GM21367 (cell line): ENCODE measurements at regions not wholly inside any gene's neighbourhood (a gene's known extent, or its start where the extent isn't known, plus 50 kb on each side); places are given as distances from the start of the nearest gene placed in this dataset.

ENCODE experiments used
- ATAC-seq: cut with Tn5 transposase; IDR thresholded peaks from one replicate; pipeline ENCODE4 v1.9.1; 2021; ENCODE audit not compliant: unreplicated experiment

DNA sequence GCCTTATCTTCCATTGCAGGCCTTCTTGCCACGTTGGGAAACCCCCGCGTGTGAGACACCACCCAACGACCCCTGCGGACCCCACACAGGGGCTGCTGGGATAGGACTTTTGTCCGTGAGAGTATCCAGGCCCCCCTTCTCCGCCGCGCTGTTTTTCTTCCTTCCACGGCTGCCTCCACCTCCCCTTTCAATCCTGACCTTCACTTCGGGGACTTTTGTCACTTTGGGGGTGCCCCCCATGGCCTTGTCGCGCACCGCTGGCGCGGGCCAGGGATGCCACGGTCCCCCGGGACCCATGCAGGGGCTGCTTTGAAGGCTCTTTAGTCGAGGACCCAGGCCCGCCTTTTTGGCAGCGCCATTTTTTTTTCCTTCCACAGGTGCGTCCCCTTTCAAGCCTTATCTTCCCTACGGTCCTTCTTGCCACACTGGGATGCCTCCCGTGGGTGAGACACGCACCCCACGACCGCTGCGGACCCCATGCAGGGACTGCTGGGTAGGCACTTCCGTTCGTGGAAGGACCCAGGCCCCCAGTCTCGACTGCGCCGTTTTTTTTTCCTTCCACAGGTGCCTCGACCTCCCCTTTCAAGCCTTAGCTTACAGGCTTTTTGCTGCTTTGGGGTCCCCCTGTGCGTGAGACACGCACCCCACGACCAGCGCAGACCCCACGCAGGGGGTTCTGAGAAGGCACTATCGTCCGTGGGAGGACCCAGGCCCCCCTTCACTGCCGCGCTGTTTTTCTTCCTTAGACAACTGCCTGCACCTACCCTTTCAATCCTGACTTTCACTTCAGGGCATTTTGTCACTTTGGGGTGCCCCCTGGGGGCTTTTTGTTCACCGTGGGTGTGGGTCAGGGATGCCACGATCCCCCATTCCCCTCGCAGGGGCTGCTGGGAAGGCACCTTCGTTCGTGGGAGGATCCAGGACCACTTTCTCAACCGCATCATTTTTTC lies 267.4 kb downstream of the ALG10 start:
- no peak for ATAC-seq

GRCh38 chr12:34290381-34290995 lies 268.2 kb downstream of the ALG10 start:
- ATAC-seq, result no peak

GRCh38 chr12:34291001-34291400 lies 268.7 kb downstream of the ALG10 start:
- ATAC-seq, result no peak

DNA sequence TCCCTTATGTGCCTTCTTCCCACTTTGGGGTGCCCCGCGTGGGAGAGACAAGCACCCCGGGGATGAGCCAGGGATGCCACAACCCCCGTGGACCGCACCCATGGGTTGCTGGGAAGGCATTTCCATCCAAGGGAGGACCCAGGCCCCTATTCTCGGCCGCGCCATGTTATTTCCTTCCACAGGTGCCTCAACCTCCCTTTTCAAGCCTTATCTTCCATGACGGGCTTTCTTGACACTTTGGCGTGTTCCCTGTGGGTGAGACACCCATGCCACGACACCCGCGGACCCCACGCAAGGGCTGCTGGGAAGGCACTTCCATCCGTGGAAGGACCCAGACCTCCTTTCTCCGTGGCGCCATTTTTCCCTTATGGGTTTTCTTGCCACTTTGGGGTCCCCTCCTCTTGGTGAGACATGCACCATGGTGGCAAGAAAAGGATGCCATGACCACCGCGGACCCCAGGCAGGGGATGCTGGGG lies 269.2 kb downstream of the ALG10 start:
- no peak for ATAC-seq

DNA sequence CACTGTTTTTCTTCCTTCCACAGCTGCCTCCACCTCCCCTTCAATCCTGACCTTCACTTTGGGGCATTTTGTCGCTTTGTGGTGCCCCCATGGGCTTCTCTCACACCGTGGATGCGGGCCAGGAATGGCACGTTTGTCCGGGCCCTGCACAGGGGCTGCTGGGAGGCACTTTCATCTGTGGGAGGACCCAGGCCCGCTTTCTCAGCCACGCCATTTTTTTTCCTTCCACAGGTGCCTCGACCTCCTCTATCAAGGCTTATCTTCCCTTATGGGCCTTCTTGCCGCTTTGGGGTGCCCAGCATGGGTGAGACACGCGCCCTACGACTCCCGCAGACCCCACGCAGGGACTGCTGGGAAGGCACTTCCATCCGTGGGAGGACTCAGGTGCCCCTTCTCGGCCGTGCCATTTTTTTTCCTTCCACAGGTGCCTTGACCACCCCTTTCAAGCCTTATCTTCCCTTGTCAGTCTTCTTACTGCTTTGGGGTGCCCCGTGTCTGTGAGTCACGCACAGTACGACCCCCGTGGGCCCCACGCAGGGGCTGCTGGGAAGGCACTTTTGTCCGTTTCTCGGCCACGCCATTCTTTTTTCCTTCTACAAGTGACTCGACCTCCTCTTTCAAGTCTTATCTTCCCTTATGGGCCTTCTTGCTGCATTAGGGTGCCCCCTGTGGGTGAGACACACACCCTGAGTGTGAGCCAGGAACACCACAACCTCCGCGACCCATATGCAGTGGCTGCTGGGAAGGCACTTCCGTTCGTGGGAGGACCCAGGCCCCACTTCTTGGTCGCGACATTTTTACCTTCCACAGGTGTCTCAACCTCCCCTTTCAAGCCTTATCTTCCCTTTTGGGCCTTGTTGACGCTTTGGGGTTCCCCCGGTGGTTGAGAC lies 270.7 kb downstream of the ALG10 start:
- no peak for ATAC-seq

GRCh38 chr12:34294137-34294536 lies 271.8 kb downstream of the ALG10 start:
- no peak for ATAC-seq

- ATAC-seq, result no peak
Observed at GRCh38 chr12:34294671-34295365, 272.5 kb downstream of the ALG10 start.

GRCh38 chr12:34295366-34296142 lies 273.3 kb downstream of the ALG10 start:
- no peak for ATAC-seq

- no peak for ATAC-seq
Observed at GRCh38 chr12:34296143-34297041, 274.1 kb downstream of the ALG10 start.

DNA sequence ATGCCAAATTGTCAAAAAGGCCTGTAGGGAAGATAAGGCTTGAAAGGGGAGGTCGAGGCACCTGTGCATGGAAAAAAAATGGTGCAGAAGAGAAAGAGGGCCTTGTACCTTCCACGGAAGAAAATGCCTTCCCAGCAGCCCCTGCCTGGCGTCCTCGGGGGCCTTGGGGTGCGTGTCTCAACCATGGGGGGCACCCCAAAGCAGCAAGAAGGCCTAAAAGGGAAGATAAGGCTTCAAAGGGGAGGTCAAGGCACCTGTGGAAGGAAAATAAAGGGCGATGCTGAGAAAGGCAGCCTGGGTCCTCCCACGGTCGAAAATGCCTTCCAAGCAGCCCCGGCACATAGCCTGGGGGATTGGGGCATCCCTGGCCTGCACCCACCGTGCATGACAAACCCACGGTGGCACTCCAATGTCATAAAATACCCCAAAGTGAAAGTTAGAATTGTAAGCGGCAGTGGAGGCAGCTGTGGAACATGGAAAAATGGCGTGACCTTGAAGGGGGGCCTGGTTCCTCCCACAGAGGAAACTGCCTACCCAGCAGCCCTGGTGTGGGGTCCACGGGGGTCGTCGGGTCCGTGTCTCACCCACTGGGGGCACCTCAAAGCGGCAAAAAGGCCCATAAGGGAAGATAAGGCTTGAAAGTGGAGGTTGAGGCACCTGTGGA lies 275.0 kb downstream of the ALG10 start:
- ATAC-seq, result no peak

GRCh38 chr12:34297790-34298164 lies 275.5 kb downstream of the ALG10 start:
- ATAC-seq, result no peak

GRCh38 chr12:34298176-34298970 lies 276.1 kb downstream of the ALG10 start:
- no peak for ATAC-seq

GRCh38 chr12:34298971-34299801 lies 276.9 kb downstream of the ALG10 start:
- no peak for ATAC-seq

DNA sequence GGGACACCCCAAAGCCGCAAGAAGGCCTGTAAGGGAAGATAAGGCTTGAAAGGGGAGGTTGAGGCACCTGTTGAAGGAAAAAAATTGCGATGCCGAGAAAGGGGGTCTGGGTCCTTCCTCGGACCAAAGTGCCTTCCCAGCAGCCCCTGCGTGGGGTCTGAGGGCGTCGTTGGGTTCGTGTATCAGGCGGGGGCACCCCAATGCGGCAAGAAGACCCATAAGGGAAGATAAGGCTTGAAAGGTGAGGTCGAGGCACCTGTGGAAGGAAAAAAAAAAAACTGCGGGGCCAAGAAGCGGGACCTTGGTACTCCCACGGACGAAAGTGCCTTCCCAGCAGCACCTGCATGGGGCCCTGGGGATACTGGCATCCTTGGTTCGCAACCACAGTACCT lies 277.5 kb downstream of the ALG10 start:
- no peak for ATAC-seq

GRCh38 chr12:34300376-34301250 lies 278.3 kb downstream of the ALG10 start:
- no peak for ATAC-seq
